Activated CD8-positive, alpha-beta memory T cell treated with anti-CD3 and anti-CD28 coated beads for 36 hours (primary cell): ENCODE measurements at regions not wholly inside any gene's neighbourhood (a gene's known extent, or its start where the extent isn't known, plus 50 kb on each side); places are given as distances from the start of the nearest gene placed in this dataset.
"Not testable (repeated sequence)": the region's sequence is repeated elsewhere in the genome, so short reads cannot be mapped to it uniquely, and the experiment has no call there.

Experiments used
- CTCF ChIA-PET: fragments of 350-600 bp; sonication (Branson Sonifier 250); formaldehyde crosslinking; loops from one replicate; lab custom pipeline; 2021; ENCODE audit warnings: antibody characterized with exemption; lab: Charles Lee
- POLR2A ChIA-PET: fragments of 350-600 bp; sonication (Branson Sonifier 250); formaldehyde crosslinking; loops from one replicate; lab custom pipeline; 2021; ENCODE audit warnings: antibody characterized with exemption; lab: Charles Lee

GRCh38 chr16:35169324-35169723 is 1709.9 kb downstream of the TP53TG3F start:
- POLR2A ChIA-PET, CTCF ChIA-PET: not testable (repeated sequence)

- CTCF ChIA-PET, result not testable (repeated sequence)
These were observed 1710.6 kb downstream of the TP53TG3F start for GRCh38 chr16:35170061-35170460.

GRCh38 chr16:35170610-35171009 is 1711.2 kb downstream of the TP53TG3F start:
- POLR2A ChIA-PET, result no interaction called here
- CTCF ChIA-PET, result no interaction called here

More at GRCh38 chr16:35170061-35170460, 1710.6 kb downstream of the TP53TG3F start:
- POLR2A ChIA-PET, result not testable (repeated sequence)

GRCh38 chr16:35171106-35171505 is 1711.7 kb downstream of the TP53TG3F start:
- CTCF ChIA-PET, result no interaction called here
- POLR2A ChIA-PET, result no interaction called here

GRCh38 chr16:35173295-35173694 is 1713.9 kb downstream of the TP53TG3F start:
- ChIA-PET CTCF (no interaction called here), POLR2A (no interaction called here)

GRCh38 chr16:35174016-35174415 is 1714.6 kb downstream of the TP53TG3F start:
- ChIA-PET POLR2A (no interaction called here), CTCF (no interaction called here)

GRCh38 chr16:35176449-35176848 is 1717.0 kb downstream of the TP53TG3F start:
- CTCF ChIA-PET, result no interaction called here
- POLR2A ChIA-PET, result no interaction called here

GRCh38 chr16:35177851-35178250 is 1718.4 kb downstream of the TP53TG3F start:
- POLR2A ChIA-PET, result no interaction called here
- CTCF ChIA-PET, result no interaction called here

- ChIA-PET POLR2A (no interaction called here), CTCF (no interaction called here)
These were observed 1721.6 kb downstream of the TP53TG3F start for GRCh38 chr16:35180970-35181369.

GRCh38 chr16:35181422-35182030 is 1722.1 kb downstream of the TP53TG3F start:
- CTCF ChIA-PET, result no interaction called here
- POLR2A ChIA-PET, result no interaction called here

- ChIA-PET POLR2A (no interaction called here), CTCF (no interaction called here)
These were observed 1722.7 kb downstream of the TP53TG3F start for GRCh38 chr16:35182043-35182677.

- CTCF ChIA-PET, result no interaction called here
- POLR2A ChIA-PET, result no interaction called here
These were observed 1723.6 kb downstream of the TP53TG3F start for GRCh38 chr16:35182943-35183550.

GRCh38 chr16:35184356-35184870 is 1725.0 kb downstream of the TP53TG3F start:
- CTCF ChIA-PET, result no interaction called here

GRCh38 chr16:35185366-35186044 is 1726.1 kb downstream of the TP53TG3F start:
- ChIA-PET POLR2A (no interaction called here), CTCF (no interaction called here)

More at GRCh38 chr16:35184356-35184870, 1725.0 kb downstream of the TP53TG3F start:
- POLR2A ChIA-PET, result no interaction called here

GRCh38 chr16:35186045-35186759 is 1726.8 kb downstream of the TP53TG3F start:
- CTCF ChIA-PET, result no interaction called here
- POLR2A ChIA-PET, result no interaction called here

- CTCF ChIA-PET, result no interaction called here
- POLR2A ChIA-PET, result no interaction called here
These were observed 1728.3 kb downstream of the TP53TG3F start for GRCh38 chr16:35187665-35188225.

GRCh38 chr16:35188288-35189155 is 1729.1 kb downstream of the TP53TG3F start:
- ChIA-PET CTCF (no interaction called here), POLR2A (no interaction called here)

- ChIA-PET POLR2A (no interaction called here), CTCF (no interaction called here)
These were observed 1733.6 kb downstream of the TP53TG3F start for GRCh38 chr16:35192993-35193392.
